Stromal cell of bone marrow (primary cell): ENCODE measurements at regions not wholly inside any gene's neighbourhood (a gene's known extent, or its start where the extent isn't known, plus 50 kb on each side); places are given as distances from the start of the nearest gene placed in this dataset.

ENCODE experiments used
- DNase-seq: peaks from one replicate; pipeline ENCODE4 v3.0.0-alpha.2; 2012; ENCODE audit warnings: low read depth

GRCh38 chr4:62881210-62881609 is 1528.0 kb downstream of the TECRL start:
- no peak for DNase-seq

- DNase-seq = no peak
Observed at GRCh38 chr4:62872856-62873255, 1536.4 kb downstream of the TECRL start.

- no peak for DNase-seq
Observed at GRCh38 chr4:62871078-62871477, 1538.2 kb downstream of the TECRL start.

- DNase-seq = no peak
Observed at GRCh38 chr4:62870451-62870850, 1538.8 kb downstream of the TECRL start.

- no peak for DNase-seq
Observed at GRCh38 chr4:62865261-62865660, 1544.0 kb downstream of the TECRL start.

- no peak for DNase-seq
Observed at GRCh38 chr4:62849696-62850095, 1559.6 kb downstream of the TECRL start.

- DNase-seq = no peak
Observed at GRCh38 chr4:62835631-62836030, 1573.6 kb downstream of the TECRL start.

GRCh38 chr4:62822306-62822705 is 1586.9 kb downstream of the TECRL start:
- DNase-seq = no peak

GRCh38 chr4:62816566-62816965 is 1592.7 kb downstream of the TECRL start:
- no peak for DNase-seq

- no peak for DNase-seq
Observed at GRCh38 chr4:62814510-62815047, 1594.7 kb downstream of the TECRL start.

GRCh38 chr4:62806816-62807215 is 1602.4 kb downstream of the TECRL start:
- no peak for DNase-seq

- no peak for DNase-seq
Observed at GRCh38 chr4:62804075-62804474, 1603.9 kb downstream of the ADGRL3 start.

- DNase-seq = no peak
Observed at GRCh38 chr4:62797221-62797620, 1597.1 kb downstream of the ADGRL3 start.

- DNase-seq = no peak
Observed at GRCh38 chr4:62791386-62791785, 1591.3 kb downstream of the ADGRL3 start.

- no peak for DNase-seq
Observed at GRCh38 chr4:62771983-62772557, 1571.9 kb downstream of the ADGRL3 start.

GRCh38 chr4:62740296-62740695 is 1540.2 kb downstream of the ADGRL3 start:
- DNase-seq = no peak

- DNase-seq = no peak
Observed at GRCh38 chr4:62717154-62717553, 1517.0 kb downstream of the ADGRL3 start.

GRCh38 chr4:62711575-62711974 is 1511.4 kb downstream of the ADGRL3 start:
- no peak for DNase-seq

GRCh38 chr4:62709618-62710252 is 1509.6 kb downstream of the ADGRL3 start:
- no peak for DNase-seq

GRCh38 chr4:62706423-62706822 is 1506.3 kb downstream of the ADGRL3 start:
- no peak for DNase-seq

GRCh38 chr4:62683799-62684566 is 1483.9 kb downstream of the ADGRL3 start:
- DNase-seq = no peak

GRCh38 chr4:62676962-62677361 is 1476.8 kb downstream of the ADGRL3 start:
- DNase-seq = no peak

- DNase-seq = no peak
Observed at GRCh38 chr4:62670514-62670913, 1470.4 kb downstream of the ADGRL3 start.
